AG04449 (cell line): ENCODE measurements at regions not wholly inside any gene's neighbourhood (a gene's known extent, or its start where the extent isn't known, plus 50 kb on each side); places are given as distances from the start of the nearest gene placed in this dataset.
"Not testable (repeated sequence)": the region's sequence is repeated elsewhere in the genome, so short reads cannot be mapped to it uniquely, and the experiment has no call there.

Experiments used
- CTCF ChIA-PET: fragments of 350-600 bp; formaldehyde crosslinking; extraction: SDS; loops from one replicate; lab custom pipeline; 2021; ENCODE audit warnings: antibody characterized with exemption; lab: Yijun Ruan, JAX
- POLR2A ChIA-PET: fragments of 400-600, 350-600 bp; formaldehyde crosslinking; extraction: SDS; loops from one replicate; lab custom pipeline; 2020; ENCODE audit warnings: antibody characterized with exemption, inconsistent platforms; lab: Yijun Ruan, JAX
- DNase-seq: peaks from one replicate; pipeline ENCODE4 v3.0.0-alpha.2; 2010; ENCODE audit warnings: low read depth, low spot score
- H3K4me3 ChIP-seq: 2 replicates; pipeline ENCODE4 v1.5.1; 2011; ENCODE audit warnings: low read depth, mild to moderate bottlenecking, control low read depth, low read length
- CTCF ChIP-seq: IDR thresholded peaks from one replicate; pipeline ENCODE4 v1.5.1; 2011; ENCODE audit warnings: mild to moderate bottlenecking, moderate library complexity, low read length, control low read depth, inconsistent platforms; ENCODE audit not compliant: insufficient read depth; ENCODE audit errors: missing control alignments

GRCh38 chr1:182163821-182164223 is 102.3 kb upstream of the ZNF648 start:
- DNase-seq = no peak
- CTCF ChIA-PET = no interaction called here
- H3K4me3 ChIP-seq = no peak overlapping the region
- POLR2A ChIA-PET = no interaction called here
- no peak for TF ChIP-seq CTCF

- ChIA-PET CTCF (interaction anchor here (1.2 kb wide), 1 partner anchor 16 kb away, joined by 5 read pairs; no protein-coding TSS in a partner anchor), POLR2A (no interaction called here)
- no peak overlapping the region for H3K4me3 ChIP-seq
- no peak for DNase-seq
- no peak for TF ChIP-seq CTCF
These were observed 97.9 kb upstream of the ZNF648 start for GRCh38 chr1:182159443-182159842.

- H3K4me3 ChIP-seq = no peak overlapping the region
- no peak for DNase-seq
- POLR2A ChIA-PET = no interaction called here
- no peak for TF ChIP-seq CTCF
- CTCF ChIA-PET = no interaction called here
These were observed 95.7 kb upstream of the ZNF648 start for GRCh38 chr1:182157187-182157586.

GRCh38 chr1:182154425-182154824 is 92.9 kb upstream of the ZNF648 start:
- POLR2A ChIA-PET, DNase-seq, H3K4me3 ChIP-seq: not testable (repeated sequence)
- CTCF ChIA-PET = interaction anchor here (3.2 kb wide), 1 partner anchor 11 kb away, joined by 27 read pairs; no protein-coding TSS in a partner anchor

- no peak overlapping the region for H3K4me3 ChIP-seq
- no peak for TF ChIP-seq CTCF
- ChIA-PET CTCF (interaction anchor here (3.5 kb wide), 1 partner anchor 247 kb away, joined by 30 read pairs; no protein-coding TSS in a partner anchor), POLR2A (interaction anchor here (1.4 kb wide), 1 partner anchor 242 kb away, joined by 4 read pairs; the partner anchor contains the start of gene GLUL)
- no peak for DNase-seq
These were observed 88.0 kb upstream of the ZNF648 start for GRCh38 chr1:182149411-182149965.

- no peak for TF ChIP-seq CTCF
- POLR2A ChIA-PET = no interaction called here
- CTCF ChIA-PET = interaction anchor here (3.5 kb wide), 1 partner anchor 249 kb away, joined by 30 read pairs; no protein-coding TSS in a partner anchor
- no peak overlapping the region for H3K4me3 ChIP-seq
- no peak for DNase-seq
These were observed 86.4 kb upstream of the ZNF648 start for GRCh38 chr1:182147951-182148350.
